ENCODE measurements at regions not wholly inside any gene's neighbourhood (a gene's known extent, or its start where the extent isn't known, plus 50 kb on each side); places are given as distances from the start of the nearest gene placed in this dataset.

- Histone ChIP-seq H3K4me3 (no peak overlapping the region), H3K27me3 (no peaks in the 10 kb centered on the region), H3K27ac (no peak overlapping the region), H3K9me3 (no peaks in the 10 kb centered on the region), H3K4me1 (no peaks in the 10 kb centered on the region), H3K36me3 (no peaks in the 10 kb centered on the region)
- DNase-seq, result no peak
- TF ChIP-seq POLR2AphosphoS5 (IDR thresholded peaks at IDR 0.05) (no peak), EP300 (IDR thresholded peaks at IDR 0.05; ENCODE audit: low read depth) (no peak), CTCF (IDR thresholded peaks at IDR 0.05) (no peak), POLR2A (IDR thresholded peaks at IDR 0.05) (no peak)
- intact Hi-C loops (cut with DNase I; ENCODE audit: low total_unique reads), result no loop called here
- WGBS, 2 donors (ENCODE audit: low coverage in 1 of 2), result 59 to 86% methylated on average over 1 of the region's 1 CpG
- in situ Hi-C loops (cut with MboI; ENCODE audit: low pct_ligation_motif_present in 1 of 4, low pct_unique_long_range_greater_than_20kb in 1 of 4, low sequenced_read_pairs in 3 of 4), result no loop called here
These were observed 104.9 kb downstream of the ADAMTS15 start for GRCh38 chr11:130553306-130553705.

- 77 to 82% methylated on average over 4 to 8 of the region's 8 CpGs for WGBS, 2 donors (ENCODE audit: low coverage in 1 of 2)
- in situ Hi-C loops (cut with MboI; ENCODE audit: low pct_ligation_motif_present in 1 of 4, low pct_unique_long_range_greater_than_20kb in 1 of 4, low sequenced_read_pairs in 3 of 4) (no loop called here), intact Hi-C loops (cut with DNase I; ENCODE audit: low total_unique reads) (no loop called here)
- Histone ChIP-seq H3K9me3 (no peaks in the 10 kb centered on the region), H3K36me3 (no peaks in the 10 kb centered on the region), H3K4me3 (no peak overlapping the region), H3K27me3 (no peaks in the 10 kb centered on the region), H3K4me1 (no peaks in the 10 kb centered on the region), H3K27ac (no peak overlapping the region)
- TF ChIP-seq POLR2A (IDR thresholded peaks at IDR 0.05) (no peak), EP300 (IDR thresholded peaks at IDR 0.05; ENCODE audit: low read depth) (no peak), CTCF (IDR thresholded peaks at IDR 0.05) (no peak), POLR2AphosphoS5 (IDR thresholded peaks at IDR 0.05) (no peak)
- no peak for DNase-seq
These were observed 106.0 kb downstream of the ADAMTS15 start for GRCh38 chr11:130554241-130555055.

GRCh38 chr11:130555251-130555841 lies 106.9 kb downstream of the ADAMTS15 start:
- no peak overlapping the region for H3K4me3 ChIP-seq
- H3K9me3 ChIP-seq, result no peaks in the 10 kb centered on the region
- whole genome bisulfite sequencing, 2 donors (ENCODE audit: low coverage in 1 of 2), result 74 to 75% methylated on average over 4 to 6 of the region's 6 CpGs
- no peak overlapping the region for H3K27ac ChIP-seq
- no peaks in the 10 kb centered on the region for H3K36me3 ChIP-seq
- DNase-seq, result no peak
- intact Hi-C loops (cut with DNase I; ENCODE audit: low total_unique reads), result no loop called here
- peaks cover 0 to 4% (median 0%) of the 10 kb centered on the region in 4 donors for H3K4me1 ChIP-seq
- in situ Hi-C loops (cut with MboI; ENCODE audit: low pct_ligation_motif_present in 1 of 4, low pct_unique_long_range_greater_than_20kb in 1 of 4, low sequenced_read_pairs in 3 of 4), result no loop called here
- no peaks in the 10 kb centered on the region for H3K27me3 ChIP-seq
- no peak for TF ChIP-seq POLR2A (IDR thresholded peaks at IDR 0.05)
- TF ChIP-seq CTCF (IDR thresholded peaks at IDR 0.05), result no peak

- TF ChIP-seq POLR2A (IDR thresholded peaks at IDR 0.05) (no peak), POLR2AphosphoS5 (IDR thresholded peaks at IDR 0.05) (no peak), CTCF (IDR thresholded peaks at IDR 0.05) (no peak), EP300 (IDR thresholded peaks at IDR 0.05; ENCODE audit: low read depth) (no peak)
- WGBS, 2 donors (ENCODE audit: low coverage in 1 of 2), result 63 to 66% methylated on average over 10 to 14 of the region's 14 CpGs
- no peak overlapping the region for H3K4me3 ChIP-seq
- in situ Hi-C loops (cut with MboI; ENCODE audit: low pct_ligation_motif_present in 1 of 4, low pct_unique_long_range_greater_than_20kb in 1 of 4, low sequenced_read_pairs in 3 of 4), result no loop called here
- H3K9me3 ChIP-seq, result no peaks in the 10 kb centered on the region
- intact Hi-C loops (cut with DNase I; ENCODE audit: low total_unique reads), result no loop called here
- DNase-seq, result no peak
- H3K27me3 ChIP-seq, result no peaks in the 10 kb centered on the region
- H3K4me1 ChIP-seq, result peaks cover 0 to 11% (median 0%) of the 10 kb centered on the region in 4 donors
- H3K36me3 ChIP-seq, result no peaks in the 10 kb centered on the region
- H3K27ac ChIP-seq, result no peak overlapping the region
These were observed 111.7 kb downstream of the ADAMTS15 start for GRCh38 chr11:130560000-130560780.

Data from transverse colon (tissue), 4 donors.